ENCODE measurements at regions not wholly inside any gene's neighbourhood (a gene's known extent, or its start where the extent isn't known, plus 50 kb on each side); places are given as distances from the start of the nearest gene placed in this dataset.
"Not testable (repeated sequence)": the region's sequence is repeated elsewhere in the genome, so short reads cannot be mapped to it uniquely, and the experiment has no call there.

DNA sequence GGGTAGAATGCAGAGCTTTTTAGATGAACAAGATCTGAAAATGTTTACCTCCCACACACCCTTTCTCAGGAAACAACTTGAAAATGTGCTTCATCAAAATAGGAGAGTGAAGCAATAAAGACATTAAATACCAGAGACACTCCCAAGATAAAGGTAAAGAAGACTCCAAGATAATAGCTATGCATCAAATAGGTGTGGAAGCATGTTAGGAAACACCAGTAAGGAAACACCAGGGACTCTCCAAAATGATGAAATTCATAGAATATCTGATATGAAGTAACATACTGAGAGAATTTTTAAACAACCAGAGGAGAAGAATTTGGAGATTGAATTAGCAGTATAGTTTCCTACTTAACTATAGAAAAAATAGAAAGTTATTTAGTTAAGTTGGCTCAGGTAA, 57.0 kb downstream of the OR10A6 start:
- Histone ChIP-seq H3K9me3 (ENCODE audit: control insufficient read depth in 1 of 2, low read length in 2 of 2) (no peaks in the 10 kb centered on the region), H3K27ac (ENCODE audit: low read depth, low read length) (no peak overlapping the region), H3K27me3 (ENCODE audit: insufficient read depth, low read length) (peaks cover 8% of the 10 kb centered on the region), H3K4me1 (ENCODE audit: insufficient read depth, low read length) (no peaks in the 10 kb centered on the region), H3K36me3 (ENCODE audit: insufficient read depth, low read length) (no peaks in the 10 kb centered on the region), H3K4me3 (ENCODE audit: low read length in 2 of 2) (no peak overlapping the region)
- intact Hi-C loops (cut with micrococcal nuclease) = no loop called here
- H3K27ac Mint-ChIP-seq = no peak overlapping the region
- no peak for DNase-seq
- POLR2A ChIA-PET (ENCODE audit: partially characterized antibody) = no interaction called here
- H3K27me3 Mint-ChIP-seq = peaks cover 5 to 13% of the 10 kb centered on the region in 2 donors
- CTCF ChIA-PET (ENCODE audit: partially characterized antibody) = no interaction called here
- no peak overlapping the region for H3K4me3 Mint-ChIP-seq
- H3K36me3 Mint-ChIP-seq = no peaks in the 10 kb centered on the region
- H3K9me3 Mint-ChIP-seq = peaks cover 0 to 9% (median 0%) of the 10 kb centered on the region in 8 donors
- no peaks in the 10 kb centered on the region for H3K4me1 Mint-ChIP-seq

DNA sequence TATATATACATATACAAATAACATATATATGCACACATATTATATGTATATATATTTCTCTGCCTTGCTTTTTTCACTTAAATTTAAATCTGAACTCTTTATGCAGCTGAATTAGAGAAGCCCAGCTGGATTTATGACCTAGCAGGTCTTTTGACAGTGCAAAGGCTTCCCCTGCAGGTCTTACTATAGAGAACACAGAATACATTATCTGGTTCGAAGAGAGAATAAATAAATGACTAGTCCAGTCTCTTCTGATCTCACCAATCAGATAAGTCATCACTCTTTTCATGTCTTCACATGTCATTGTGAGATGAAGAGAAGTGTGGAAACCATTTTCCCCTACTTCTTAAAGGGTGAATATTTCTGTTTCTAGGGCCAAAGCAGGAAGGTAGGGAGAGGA, 58.2 kb downstream of the OR10A6 start:
- no peak overlapping the region for H3K4me3 Mint-ChIP-seq
- H3K27ac ChIP-seq (ENCODE audit: low read depth, low read length) = no peak overlapping the region
- no peaks in the 10 kb centered on the region for H3K36me3 ChIP-seq (ENCODE audit: insufficient read depth, low read length)
- no peaks in the 10 kb centered on the region for H3K9me3 ChIP-seq (ENCODE audit: control insufficient read depth in 1 of 2, low read length in 2 of 2)
- H3K27me3 ChIP-seq (ENCODE audit: insufficient read depth, low read length) = peaks cover 8% of the 10 kb centered on the region
- H3K4me3 ChIP-seq (ENCODE audit: low read length in 2 of 2) = no peak overlapping the region
- no peaks in the 10 kb centered on the region for H3K4me1 Mint-ChIP-seq
- no peak for DNase-seq
- no peaks in the 10 kb centered on the region for H3K36me3 Mint-ChIP-seq
- H3K27ac Mint-ChIP-seq = no peak overlapping the region
- POLR2A ChIA-PET (ENCODE audit: partially characterized antibody) = no interaction called here
- intact Hi-C loops (cut with micrococcal nuclease) = no loop called here
- CTCF ChIA-PET (ENCODE audit: partially characterized antibody) = no interaction called here
- H3K9me3 Mint-ChIP-seq = peaks cover 0 to 9% (median 1%) of the 10 kb centered on the region in 8 donors
- H3K4me1 ChIP-seq (ENCODE audit: insufficient read depth, low read length) = no peaks in the 10 kb centered on the region
- H3K27me3 Mint-ChIP-seq = peaks cover 5 to 13% of the 10 kb centered on the region in 2 donors

DNA sequence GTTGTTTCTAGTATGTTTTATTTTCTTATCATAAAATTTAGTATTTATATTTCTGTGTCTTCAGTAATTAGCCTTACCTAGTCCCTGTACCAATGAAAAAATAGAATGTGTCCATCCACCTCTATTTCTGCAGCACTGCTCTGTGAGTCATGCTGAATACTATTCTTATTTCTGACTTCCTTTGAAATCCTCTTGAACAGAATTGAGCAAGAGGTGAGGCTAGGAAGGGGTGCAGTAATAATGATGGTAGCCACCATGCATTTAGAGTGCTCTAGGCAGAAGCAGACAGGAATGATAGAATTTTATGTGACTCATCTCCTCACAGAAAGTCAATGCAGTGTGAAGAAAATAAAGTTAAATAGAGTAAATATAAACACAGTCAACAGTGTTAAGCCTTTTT, 60.0 kb downstream of the OR10A6 start:
- H3K27me3 Mint-ChIP-seq = peaks cover 5 to 13% of the 10 kb centered on the region in 2 donors
- H3K27me3 ChIP-seq (ENCODE audit: insufficient read depth, low read length) = peaks cover 7% of the 10 kb centered on the region
- no peak overlapping the region for H3K4me3 ChIP-seq (ENCODE audit: low read length in 2 of 2)
- no peaks in the 10 kb centered on the region for H3K9me3 ChIP-seq (ENCODE audit: control insufficient read depth in 1 of 2, low read length in 2 of 2)
- no peaks in the 10 kb centered on the region for H3K4me1 ChIP-seq (ENCODE audit: insufficient read depth, low read length)
- DNase-seq = no peak
- no peaks in the 10 kb centered on the region for H3K36me3 ChIP-seq (ENCODE audit: insufficient read depth, low read length)
- H3K9me3 Mint-ChIP-seq = peaks cover 0 to 9% (median 1%) of the 10 kb centered on the region in 8 donors
- CTCF ChIA-PET (ENCODE audit: partially characterized antibody) = no interaction called here
- POLR2A ChIA-PET (ENCODE audit: partially characterized antibody) = no interaction called here
- no peaks in the 10 kb centered on the region for H3K36me3 Mint-ChIP-seq
- H3K27ac Mint-ChIP-seq = no peak overlapping the region
- H3K4me1 Mint-ChIP-seq = no peaks in the 10 kb centered on the region
- H3K4me3 Mint-ChIP-seq = no peak overlapping the region
- H3K27ac ChIP-seq (ENCODE audit: low read depth, low read length) = no peak overlapping the region
- intact Hi-C loops (cut with micrococcal nuclease) = no loop called here

DNA sequence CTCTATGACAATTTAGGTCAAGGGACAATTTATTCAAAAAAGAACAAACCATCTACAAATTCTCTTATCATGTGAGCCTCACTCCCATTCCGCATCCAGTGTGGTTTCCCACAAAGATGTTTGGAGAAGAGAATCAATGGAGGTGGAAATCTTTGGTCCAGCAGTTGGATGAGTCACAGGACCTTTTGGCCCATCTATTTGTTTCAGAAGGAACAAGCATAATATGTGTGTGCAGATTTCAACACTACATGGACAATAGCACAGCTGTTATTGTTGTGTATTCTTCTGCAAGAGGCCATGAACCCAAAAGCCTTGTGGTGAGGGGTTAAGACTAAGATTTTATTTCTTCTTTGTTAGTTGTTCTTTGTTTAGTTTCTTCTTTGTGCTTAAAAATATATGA, 61.6 kb downstream of the OR10A6 start:
- Mint-ChIP-seq H3K9me3 (peaks cover 0 to 9% (median 1%) of the 10 kb centered on the region in 8 donors), H3K27me3 (peaks cover 5 to 13% of the 10 kb centered on the region in 2 donors), H3K27ac (no peak overlapping the region), H3K36me3 (no peaks in the 10 kb centered on the region), H3K4me1 (no peaks in the 10 kb centered on the region), H3K4me3 (no peak overlapping the region)
- no peaks in the 10 kb centered on the region for H3K4me1 ChIP-seq (ENCODE audit: insufficient read depth, low read length)
- H3K4me3 ChIP-seq (ENCODE audit: low read length in 2 of 2) = no peak overlapping the region
- H3K27ac ChIP-seq (ENCODE audit: low read depth, low read length) = no peak overlapping the region
- intact Hi-C loops (cut with micrococcal nuclease) = no loop called here
- H3K36me3 ChIP-seq (ENCODE audit: insufficient read depth, low read length) = no peaks in the 10 kb centered on the region
- no peak for DNase-seq
- POLR2A ChIA-PET (ENCODE audit: partially characterized antibody) = no interaction called here
- CTCF ChIA-PET (ENCODE audit: partially characterized antibody) = no interaction called here
- H3K27me3 ChIP-seq (ENCODE audit: insufficient read depth, low read length) = no peaks in the 10 kb centered on the region
- H3K9me3 ChIP-seq (ENCODE audit: control insufficient read depth in 1 of 2, low read length in 2 of 2) = no peaks in the 10 kb centered on the region

DNA sequence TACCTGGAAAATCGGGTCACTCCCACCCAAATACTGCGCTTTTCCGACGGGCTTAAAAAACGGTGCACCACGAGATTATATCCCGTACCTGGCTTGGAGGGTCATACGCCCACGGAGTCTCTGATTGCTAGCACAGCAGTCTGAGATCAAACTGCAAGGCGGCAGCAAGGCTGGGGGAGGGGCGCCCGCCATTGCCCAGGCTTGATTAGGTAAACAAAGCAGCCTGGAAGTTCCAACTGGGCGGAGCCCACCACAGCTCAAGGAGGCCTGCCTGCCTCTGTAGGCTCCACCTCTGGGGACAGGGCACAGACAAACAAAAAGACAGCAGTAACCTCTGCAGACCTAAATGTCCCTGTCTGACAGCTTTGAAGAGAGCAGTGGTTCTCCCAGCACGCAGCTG, 64.5 kb upstream of the OR5P2 start:
- CTCF ChIA-PET (ENCODE audit: partially characterized antibody); H3K9me3 Mint-ChIP-seq; DNase-seq: not testable (repeated sequence)

GRCh38 chr11:7860844-7861243, 64.1 kb upstream of the OR5P2 start:
- intact Hi-C loops (cut with micrococcal nuclease); H3K27me3 Mint-ChIP-seq; H3K4me3 ChIP-seq (ENCODE audit: low read length in 2 of 2); H3K4me1 ChIP-seq (ENCODE audit: insufficient read depth, low read length); H3K27me3 ChIP-seq (ENCODE audit: insufficient read depth, low read length); H3K36me3 ChIP-seq (ENCODE audit: insufficient read depth, low read length); CTCF ChIA-PET (ENCODE audit: partially characterized antibody); H3K27ac Mint-ChIP-seq; H3K36me3 Mint-ChIP-seq; DNase-seq; H3K9me3 ChIP-seq (ENCODE audit: control insufficient read depth in 1 of 2, low read length in 2 of 2); H3K27ac ChIP-seq (ENCODE audit: low read depth, low read length); POLR2A ChIA-PET (ENCODE audit: partially characterized antibody); H3K4me1 Mint-ChIP-seq; H3K9me3 Mint-ChIP-seq: not testable (repeated sequence)
- peak overlapping the region in 1 of 8 donors; percentile 3 for H3K4me3 Mint-ChIP-seq

More for the DNA sequence above, 64.5 kb upstream of the OR5P2 start:
- H3K36me3 ChIP-seq (ENCODE audit: insufficient read depth, low read length); POLR2A ChIA-PET (ENCODE audit: partially characterized antibody); intact Hi-C loops (cut with micrococcal nuclease); H3K27ac ChIP-seq (ENCODE audit: low read depth, low read length); H3K36me3 Mint-ChIP-seq; H3K9me3 ChIP-seq (ENCODE audit: control insufficient read depth in 1 of 2, low read length in 2 of 2); H3K4me3 Mint-ChIP-seq; H3K27me3 Mint-ChIP-seq; H3K27ac Mint-ChIP-seq; H3K4me1 ChIP-seq (ENCODE audit: insufficient read depth, low read length); H3K4me1 Mint-ChIP-seq; H3K27me3 ChIP-seq (ENCODE audit: insufficient read depth, low read length); H3K4me3 ChIP-seq (ENCODE audit: low read length in 2 of 2): not testable (repeated sequence)

DNA sequence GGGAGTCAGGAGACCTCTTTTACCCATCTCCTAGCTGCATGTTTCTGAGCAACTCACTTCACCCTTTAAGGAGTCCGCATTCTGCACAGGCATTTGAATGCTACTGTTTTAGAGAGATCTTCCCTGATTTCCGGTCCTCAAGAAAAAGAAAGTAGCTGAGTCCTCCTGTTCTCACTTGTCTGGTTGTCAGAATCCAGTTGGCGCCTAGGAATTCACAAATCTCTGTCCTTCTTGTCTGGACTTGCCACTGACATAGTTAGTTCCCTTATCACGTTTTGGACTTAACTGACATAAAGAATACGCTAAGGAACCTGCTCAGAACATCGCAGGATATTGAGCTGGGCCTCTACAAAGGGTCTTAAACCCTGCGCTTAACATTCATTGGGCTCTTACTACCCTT, 61.3 kb upstream of the OR5P2 start:
- Mint-ChIP-seq H3K27me3 (peaks cover 7 to 12% of the 10 kb centered on the region in 2 donors), H3K9me3 (no peaks in the 10 kb centered on the region), H3K4me3 (no peak overlapping the region), H3K27ac (no peak overlapping the region), H3K36me3 (no peaks in the 10 kb centered on the region), H3K4me1 (no peaks in the 10 kb centered on the region)
- no peak for DNase-seq
- ChIA-PET POLR2A (ENCODE audit: partially characterized antibody) (no interaction called here), CTCF (ENCODE audit: partially characterized antibody) (no interaction called here)
- H3K27ac ChIP-seq (ENCODE audit: low read depth, low read length) = no peak overlapping the region
- H3K36me3 ChIP-seq (ENCODE audit: insufficient read depth, low read length) = no peaks in the 10 kb centered on the region
- H3K4me3 ChIP-seq (ENCODE audit: low read length in 2 of 2) = no peak overlapping the region
- no peaks in the 10 kb centered on the region for H3K9me3 ChIP-seq (ENCODE audit: control insufficient read depth in 1 of 2, low read length in 2 of 2)
- H3K4me1 ChIP-seq (ENCODE audit: insufficient read depth, low read length) = no peaks in the 10 kb centered on the region
- intact Hi-C loops (cut with micrococcal nuclease) = no loop called here
- H3K27me3 ChIP-seq (ENCODE audit: insufficient read depth, low read length) = peaks cover 4% of the 10 kb centered on the region

DNA sequence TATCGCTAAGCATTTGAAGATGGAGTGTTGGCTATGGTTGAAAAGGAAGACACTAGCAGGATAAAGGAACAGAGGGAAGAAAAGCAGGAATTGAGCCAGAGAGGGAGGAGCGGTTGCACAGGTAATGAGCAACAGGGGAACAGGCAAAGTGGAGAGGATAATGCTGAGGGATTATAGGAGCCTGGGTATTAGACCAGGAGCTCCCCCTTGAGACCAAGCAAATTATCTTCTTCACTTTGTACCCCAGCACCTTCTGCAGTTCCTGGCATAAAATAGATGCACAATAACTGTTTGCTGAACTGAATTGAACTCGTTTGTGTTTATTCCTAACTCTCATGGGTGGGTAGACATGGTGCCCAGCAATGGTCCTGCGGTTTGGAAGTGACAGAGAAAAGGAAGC, 54.6 kb upstream of the OR5P2 start:
- Mint-ChIP-seq H3K4me3 (no peak overlapping the region), H3K27me3 (peaks cover 8 to 9% of the 10 kb centered on the region in 2 donors), H3K36me3 (no peaks in the 10 kb centered on the region), H3K27ac (no peak overlapping the region), H3K9me3 (no peaks in the 10 kb centered on the region), H3K4me1 (peaks cover 0 to 2% (median 0%) of the 10 kb centered on the region in 4 donors)
- no peaks in the 10 kb centered on the region for H3K9me3 ChIP-seq (ENCODE audit: control insufficient read depth in 1 of 2, low read length in 2 of 2)
- intact Hi-C loops (cut with micrococcal nuclease) = no loop called here
- no peaks in the 10 kb centered on the region for H3K4me1 ChIP-seq (ENCODE audit: insufficient read depth, low read length)
- no peaks in the 10 kb centered on the region for H3K36me3 ChIP-seq (ENCODE audit: insufficient read depth, low read length)
- POLR2A ChIA-PET (ENCODE audit: partially characterized antibody) = no interaction called here
- H3K27ac ChIP-seq (ENCODE audit: low read depth, low read length) = no peak overlapping the region
- H3K4me3 ChIP-seq (ENCODE audit: low read length in 2 of 2) = no peak overlapping the region
- CTCF ChIA-PET (ENCODE audit: partially characterized antibody) = no interaction called here
- H3K27me3 ChIP-seq (ENCODE audit: insufficient read depth, low read length) = no peaks in the 10 kb centered on the region
- DNase-seq = no peak
